Erythroblast (primary cell): ENCODE measurements at regions not wholly inside any gene's neighbourhood (a gene's known extent, or its start where the extent isn't known, plus 50 kb on each side); places are given as distances from the start of the nearest gene placed in this dataset.
"Not testable (repeated sequence)": the region's sequence is repeated elsewhere in the genome, so short reads cannot be mapped to it uniquely, and the experiment has no call there.

ENCODE experiments used
- DNase-seq, 2 experiments: peaks; one replicate each; lab custom pipeline; 2025; lab: John Stamatoyannopoulos, UW
- GATA1 ChIP-seq: IDR thresholded peaks from 2 replicates; pipeline ENCODE4 v1.6.1; 2011; ENCODE audit warnings: low read depth, mild to moderate bottlenecking, control low read depth, low read length, moderate library complexity
- POLR2A ChIP-seq: IDR thresholded peaks from 2 replicates; pipeline ENCODE4 v1.6.1; 2011; ENCODE audit warnings: mild to moderate bottlenecking, low read length

GRCh38 chrX:39245024-39245423, 443.8 kb downstream of the MID1IP1 start:
- no peak for DNase-seq
- TF ChIP-seq GATA1: no peak
- TF ChIP-seq POLR2A: no peak

DNA sequence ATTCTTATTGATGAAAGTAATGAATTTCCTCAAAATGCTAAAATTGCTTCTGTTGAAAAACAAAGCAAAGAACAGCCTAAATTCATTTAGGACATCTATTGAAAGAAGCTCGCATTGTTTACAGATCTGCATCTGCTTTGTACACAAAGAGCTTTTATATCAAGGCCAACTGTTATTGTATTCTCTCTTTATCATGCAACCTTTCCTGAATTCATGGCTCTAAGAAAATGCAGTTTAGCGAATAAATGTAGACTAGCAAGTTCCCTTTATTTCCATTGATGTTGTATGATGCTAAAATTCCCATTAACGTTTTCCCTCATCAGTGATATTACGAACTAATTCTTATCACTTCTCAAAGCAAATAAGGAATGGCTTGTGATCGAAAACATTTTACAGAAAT, 446.3 kb downstream of the MID1IP1 start:
- no peak for TF ChIP-seq GATA1
- TF ChIP-seq POLR2A: no peak
- DNase-seq: no peak

DNA sequence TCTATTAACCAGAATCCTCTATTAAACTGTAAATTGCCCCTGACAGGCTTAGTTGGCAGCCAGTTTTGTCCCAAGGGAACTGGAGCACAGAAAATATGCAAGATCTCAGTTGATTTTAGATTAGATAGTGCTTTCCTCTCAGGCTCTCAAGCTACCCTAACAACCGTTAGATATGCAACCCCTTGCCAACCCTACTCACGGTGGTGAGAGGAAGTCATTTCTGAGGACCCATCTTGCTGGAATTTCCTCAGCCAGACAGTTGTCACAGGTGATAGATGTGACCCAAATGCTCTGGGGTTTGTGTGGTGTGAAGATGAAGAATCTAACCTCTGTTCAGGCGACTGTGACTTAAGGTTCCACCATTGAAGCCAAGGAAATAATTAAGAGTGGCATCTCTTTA, 447.1 kb downstream of the MID1IP1 start:
- DNase-seq: no peak
- TF ChIP-seq POLR2A (no peak), GATA1 (no peak)

- DNase-seq: no peak
- TF ChIP-seq POLR2A (no peak), GATA1 (no peak)
These were observed 448.7 kb downstream of the MID1IP1 start for GRCh38 chrX:39249999-39250398.

GRCh38 chrX:39251995-39252394, 450.7 kb downstream of the MID1IP1 start:
- TF ChIP-seq GATA1 (no peak), POLR2A (no peak)
- no peak for DNase-seq

GRCh38 chrX:39253551-39253950, 452.3 kb downstream of the MID1IP1 start:
- DNase-seq: no peak
- TF ChIP-seq POLR2A (no peak), GATA1 (no peak)

DNA sequence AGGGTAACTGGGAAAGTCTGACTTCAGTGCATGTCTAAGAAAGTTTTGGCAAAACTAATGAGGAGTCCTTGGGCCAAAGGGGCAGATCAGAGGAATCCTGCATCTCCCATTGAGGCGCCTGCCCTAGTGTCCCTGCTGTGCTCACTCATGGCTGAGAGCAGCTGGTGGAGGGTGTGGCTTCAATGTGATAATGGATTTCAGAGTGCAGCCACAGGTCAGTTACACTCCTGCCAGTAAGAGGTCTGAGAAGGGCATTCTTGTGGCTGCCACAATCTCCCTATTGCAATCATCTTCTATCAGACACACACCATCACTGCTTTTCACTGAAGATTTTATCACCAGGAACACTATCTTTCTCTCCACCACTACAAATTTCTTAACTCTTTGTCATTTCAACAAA, 457.1 kb downstream of the MID1IP1 start:
- TF ChIP-seq GATA1: no peak
- TF ChIP-seq POLR2A: no peak

GRCh38 chrX:39260965-39261364, 459.7 kb downstream of the MID1IP1 start:
- DNase-seq: no peak
- TF ChIP-seq POLR2A (no peak), GATA1 (no peak)

More for the DNA sequence above, 457.1 kb downstream of the MID1IP1 start:
- peak; percentile 8 to 11 for DNase-seq

DNA sequence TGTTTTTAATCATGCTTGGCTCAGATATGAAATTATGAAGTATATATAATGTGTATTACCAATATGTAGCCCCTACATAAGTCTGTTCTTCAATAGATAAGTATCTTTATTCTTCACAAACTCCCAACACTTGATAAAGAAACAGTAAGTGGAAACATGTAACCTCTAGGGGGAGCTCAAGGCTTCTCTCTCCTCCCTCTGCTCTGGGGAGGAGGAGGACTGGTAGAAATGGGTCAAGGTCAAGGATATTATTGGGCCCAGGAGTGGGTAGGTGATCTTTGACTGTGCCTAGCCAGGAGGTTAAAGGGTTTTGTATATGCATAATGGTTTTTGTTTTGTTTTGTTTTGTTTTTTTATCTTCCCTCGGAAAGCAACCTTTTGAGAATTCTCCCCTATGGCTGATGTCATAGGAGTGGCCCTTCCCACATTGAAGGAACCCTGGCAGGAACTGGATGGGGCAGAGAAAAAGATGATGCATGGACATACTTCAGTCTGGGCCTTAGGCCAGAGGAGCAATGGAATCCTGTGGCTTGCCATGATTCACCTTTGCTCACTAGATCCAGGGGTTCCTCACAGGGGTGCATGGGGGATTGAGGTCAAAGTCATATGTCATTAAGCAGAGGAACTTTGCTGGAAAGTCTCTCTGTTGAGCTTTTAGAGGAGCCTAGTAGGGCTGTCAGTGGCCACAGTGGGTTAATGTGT, 460.3 kb downstream of the MID1IP1 start:
- TF ChIP-seq POLR2A: no peak
- TF ChIP-seq GATA1: no peak
- peak; percentile 40 to 50 for DNase-seq

GRCh38 chrX:39262641-39263040, 461.4 kb downstream of the MID1IP1 start:
- no peak for DNase-seq
- TF ChIP-seq GATA1: no peak
- no peak for TF ChIP-seq POLR2A

DNA sequence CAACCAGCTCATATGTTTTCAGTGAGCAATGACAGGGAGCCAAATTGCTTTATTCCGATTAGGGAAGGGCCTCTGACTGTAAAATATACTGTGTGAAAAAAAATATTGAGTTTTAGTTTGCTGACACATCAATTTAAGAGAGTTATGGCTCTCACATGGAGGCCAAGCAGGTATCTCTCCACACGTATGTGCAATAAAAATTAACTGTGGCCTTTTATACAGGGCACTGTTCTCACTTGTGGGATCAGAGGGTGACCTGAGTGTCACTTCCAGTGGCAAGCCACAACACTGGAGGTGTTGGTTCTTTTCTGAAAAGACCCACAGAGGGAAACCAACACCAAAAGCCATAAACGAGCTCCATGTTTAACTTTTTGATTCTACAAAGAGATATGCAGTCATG, 462.8 kb downstream of the MID1IP1 start:
- no peak for DNase-seq
- TF ChIP-seq POLR2A: no peak
- no peak for TF ChIP-seq GATA1

GRCh38 chrX:39267176-39267575, 465.9 kb downstream of the MID1IP1 start:
- no peak for DNase-seq
- no peak for TF ChIP-seq GATA1
- TF ChIP-seq POLR2A: no peak

DNA sequence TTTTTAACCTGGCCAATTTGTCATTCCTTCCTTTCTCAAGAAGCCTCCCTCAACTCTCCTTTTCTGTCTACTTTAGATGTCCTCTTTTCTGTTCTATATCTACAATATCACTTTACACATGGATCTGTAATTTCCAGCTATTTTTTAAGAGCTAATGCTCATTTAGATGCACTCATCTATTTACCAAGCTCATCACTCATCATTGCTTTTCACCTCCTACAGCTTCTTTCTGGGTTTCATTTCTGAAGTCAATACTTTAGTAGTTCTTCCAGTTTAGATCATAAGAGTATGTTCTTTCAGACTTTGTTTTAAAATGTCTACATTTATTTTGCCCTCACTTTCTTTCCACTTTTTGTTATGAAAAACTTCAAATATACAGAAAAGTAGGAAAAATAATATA, 466.9 kb downstream of the MID1IP1 start:
- no peak for TF ChIP-seq GATA1
- TF ChIP-seq POLR2A: no peak
- DNase-seq: no peak

GRCh38 chrX:39275500-39276068, 474.3 kb downstream of the MID1IP1 start:
- no peak for TF ChIP-seq GATA1
- TF ChIP-seq POLR2A: no peak

DNA sequence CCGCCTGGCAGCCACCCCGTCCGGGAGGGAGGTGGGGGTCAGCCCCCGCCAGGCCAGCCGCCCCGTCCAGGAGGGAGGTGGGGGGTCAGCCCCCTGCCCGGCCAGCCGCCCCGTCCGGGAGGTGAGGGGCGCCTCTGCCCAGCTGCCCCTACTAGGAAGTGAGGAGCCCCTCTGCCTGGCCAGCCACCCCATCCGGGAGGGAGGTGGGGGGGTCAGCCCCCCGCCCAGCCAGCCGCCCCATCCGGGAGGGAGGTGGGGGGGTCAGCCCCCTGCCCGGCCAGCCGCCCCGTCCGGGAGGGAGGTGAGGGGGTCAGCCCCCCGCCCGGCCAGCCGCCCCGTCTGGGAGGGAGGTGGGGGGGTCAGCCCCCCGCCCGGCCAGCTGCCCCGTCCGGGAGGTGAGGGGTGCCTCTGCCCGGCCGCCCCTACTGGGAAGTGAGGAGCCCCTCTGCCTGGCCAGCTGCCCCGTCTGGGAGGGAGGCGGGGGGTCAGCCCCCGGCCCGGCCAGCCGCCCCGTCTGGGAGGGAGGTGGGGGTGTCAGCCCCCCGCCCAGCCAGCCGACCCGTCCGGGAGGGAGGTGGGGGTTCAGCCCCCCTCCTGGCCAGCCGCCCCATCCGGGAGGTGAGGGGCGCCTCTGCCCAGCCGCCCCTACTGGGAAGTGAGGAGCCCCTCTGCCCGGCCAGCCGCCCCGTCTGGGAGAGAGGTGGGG, 476.6 kb downstream of the MID1IP1 start:
- DNase-seq: not testable (repeated sequence)

More at GRCh38 chrX:39275500-39276068, 474.3 kb downstream of the MID1IP1 start:
- no peak for DNase-seq
